CD8-positive, alpha-beta memory T cell (primary cell): ENCODE measurements at regions not wholly inside any gene's neighbourhood (a gene's known extent, or its start where the extent isn't known, plus 50 kb on each side); places are given as distances from the start of the nearest gene placed in this dataset.

Experiments
- CTCF ChIA-PET: fragments of 350-600 bp; sonication (Branson Sonifier 250); formaldehyde crosslinking; loops from one replicate; lab custom pipeline; 2021; ENCODE audit warnings: antibody characterized with exemption; lab: Charles Lee
- POLR2A ChIA-PET: fragments of 350-600 bp; sonication (Branson Sonifier 250); formaldehyde crosslinking; loops from one replicate; lab custom pipeline; 2021; ENCODE audit warnings: antibody characterized with exemption; lab: Charles Lee
- DNase-seq, 5 donors: peaks; one replicate each; pipeline versions ENCODE4 v3.0.0 to v3.0.0-alpha.2; 2020 to 2022; ENCODE audit warnings: mixed read lengths in 1 of 5
- H3K27ac ChIP-seq: one replicate; pipeline ENCODE4 v1.7.0; 2013; ENCODE audit warnings: low read depth, mild to moderate bottlenecking, low read length, moderate library complexity
- H3K27me3 ChIP-seq: 2 replicates; pipeline ENCODE4 v1.7.0; 2013; ENCODE audit warnings: low read length, mild to moderate bottlenecking; ENCODE audit not compliant: insufficient read depth, poor library complexity, severe bottlenecking
- H3K36me3 ChIP-seq: 2 replicates; pipeline ENCODE4 v1.7.0; 2013; ENCODE audit warnings: mild to moderate bottlenecking, low read length, moderate library complexity; ENCODE audit not compliant: insufficient read depth
- H3K4me1 ChIP-seq: 2 replicates; pipeline ENCODE4 v1.7.0; 2013; ENCODE audit warnings: mild to moderate bottlenecking, low read length, moderate library complexity; ENCODE audit not compliant: insufficient read depth
- H3K4me3 ChIP-seq: 2 replicates; pipeline ENCODE4 v1.7.0; 2013; ENCODE audit warnings: mild to moderate bottlenecking, low read length
- H3K9me3 ChIP-seq: 2 replicates; pipeline ENCODE4 v1.7.0; 2013; ENCODE audit warnings: mild to moderate bottlenecking, low read length
- H3K27ac Mint-ChIP-seq, 8 donors: one replicate each; pipeline ENCODE4 v1.8.0; 2020 to 2021; ENCODE audit warnings: mixed read lengths in 8 of 8, mild to moderate bottlenecking in 6 of 8, inconsistent platforms in 3 of 8, moderate library complexity in 3 of 8
- H3K27me3 Mint-ChIP-seq, 2 donors: one replicate each; pipeline ENCODE4 v1.8.0; 2020 to 2021; ENCODE audit warnings: mixed read lengths in 2 of 2, mild to moderate bottlenecking in 1 of 2, moderate library complexity in 1 of 2
- H3K36me3 Mint-ChIP-seq, 3 donors: one replicate each; pipeline ENCODE4 v1.8.0; 2020 to 2021; ENCODE audit warnings: mixed read lengths in 3 of 3, inconsistent platforms in 1 of 3, mild to moderate bottlenecking in 1 of 3
- H3K4me1 Mint-ChIP-seq, 3 donors: one replicate each; pipeline ENCODE4 v1.8.0; 2020 to 2021; ENCODE audit warnings: mixed read lengths in 3 of 3, inconsistent platforms in 1 of 3, mild to moderate bottlenecking in 1 of 3
- H3K4me3 Mint-ChIP-seq, 7 donors: one replicate each; pipeline ENCODE4 v1.8.0; 2020 to 2021; ENCODE audit warnings: mixed read lengths in 7 of 7, mild to moderate bottlenecking in 6 of 7, moderate library complexity in 4 of 7, inconsistent platforms in 2 of 7
- H3K9me3 Mint-ChIP-seq, 5 donors: one replicate each; pipeline ENCODE4 v1.8.0; 2020 to 2022; ENCODE audit warnings: mixed read lengths in 5 of 5, mild to moderate bottlenecking in 3 of 5, moderate library complexity in 2 of 5, inconsistent platforms in 1 of 5

GRCh38 chr3:59432665-59433064, 382.8 kb upstream of the CFAP20DC start:
- ChIA-PET CTCF (no interaction called here), POLR2A (no interaction called here)
- no peaks in the 10 kb centered on the region for H3K9me3 ChIP-seq
- peaks cover 1% of the 10 kb centered on the region for H3K4me1 ChIP-seq
- H3K4me3 ChIP-seq: no peak overlapping the region
- DNase-seq: no peak
- H3K36me3 Mint-ChIP-seq: peaks cover 0 to 8% (median 1%) of the 10 kb centered on the region in 3 donors
- H3K27me3 Mint-ChIP-seq: no peaks in the 10 kb centered on the region
- H3K4me1 Mint-ChIP-seq: peaks cover 5 to 13% (median 13%) of the 10 kb centered on the region in 3 donors
- no peak overlapping the region for H3K27ac Mint-ChIP-seq
- no peak overlapping the region for H3K27ac ChIP-seq
- H3K9me3 Mint-ChIP-seq: peaks cover 0 to 7% (median 4%) of the 10 kb centered on the region in 5 donors
- H3K4me3 Mint-ChIP-seq: no peak overlapping the region
- no peaks in the 10 kb centered on the region for H3K36me3 ChIP-seq
- H3K27me3 ChIP-seq: no peaks in the 10 kb centered on the region

DNA sequence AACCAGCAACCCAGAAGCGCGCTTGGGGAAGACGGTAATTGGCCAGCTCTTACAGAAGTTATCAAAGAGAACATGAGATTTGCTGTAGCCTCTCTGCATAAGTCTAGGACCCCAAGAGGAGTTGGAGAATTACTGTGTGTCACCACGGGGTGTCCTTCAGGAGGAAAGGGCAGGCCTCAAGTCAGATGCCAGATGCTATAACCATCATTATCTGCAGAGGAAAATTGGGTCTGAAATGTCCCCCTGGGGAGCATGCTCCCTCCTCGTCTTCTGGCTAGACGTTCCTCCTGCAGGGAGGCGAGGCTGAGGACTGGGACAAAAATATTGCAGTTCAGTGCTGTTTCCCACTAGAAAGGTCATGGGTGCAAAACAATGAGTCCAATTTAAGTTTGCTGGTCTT, 380.5 kb upstream of the CFAP20DC start:
- Mint-ChIP-seq H3K27me3 (no peaks in the 10 kb centered on the region), H3K36me3 (peaks cover 0 to 8% (median 0%) of the 10 kb centered on the region in 3 donors), H3K4me3 (no peak overlapping the region), H3K4me1 (peaks cover 28 to 37% (median 36%) of the 10 kb centered on the region in 3 donors), H3K27ac (no peak overlapping the region), H3K9me3 (peaks cover 0 to 7% (median 4%) of the 10 kb centered on the region in 5 donors)
- CTCF ChIA-PET: no interaction called here
- POLR2A ChIA-PET: no interaction called here
- Histone ChIP-seq H3K4me1 (peaks cover 25% of the 10 kb centered on the region), H3K4me3 (no peak overlapping the region), H3K27me3 (no peaks in the 10 kb centered on the region), H3K27ac (no peak overlapping the region), H3K36me3 (no peaks in the 10 kb centered on the region), H3K9me3 (no peaks in the 10 kb centered on the region)
- no peak for DNase-seq

DNA sequence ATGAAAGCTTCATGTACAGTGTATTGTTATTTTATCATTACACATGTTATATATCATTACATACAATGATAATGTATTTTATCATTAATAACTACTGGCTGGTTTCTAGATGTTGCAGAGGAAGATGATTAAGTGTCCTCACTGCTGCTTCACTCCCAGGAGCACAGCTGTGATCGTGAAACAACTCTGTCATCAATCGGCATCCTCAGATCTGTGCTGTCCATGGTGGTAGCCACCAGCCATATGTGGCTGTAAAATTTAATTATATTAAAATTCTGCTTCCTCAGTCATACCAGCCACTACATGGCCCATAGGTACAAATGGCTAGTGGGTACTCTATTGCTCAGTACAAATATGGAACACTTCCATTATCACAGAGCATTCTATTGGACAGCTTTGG, 379.4 kb upstream of the CFAP20DC start:
- Histone ChIP-seq H3K36me3 (no peaks in the 10 kb centered on the region), H3K4me1 (peaks cover 36% of the 10 kb centered on the region), H3K27me3 (no peaks in the 10 kb centered on the region), H3K27ac (no peak overlapping the region), H3K9me3 (no peaks in the 10 kb centered on the region), H3K4me3 (no peak overlapping the region)
- POLR2A ChIA-PET: no interaction called here
- no peak overlapping the region for H3K4me3 Mint-ChIP-seq
- DNase-seq: no peak
- CTCF ChIA-PET: no interaction called here
- H3K36me3 Mint-ChIP-seq: peaks cover 0 to 6% (median 0%) of the 10 kb centered on the region in 3 donors
- no peak overlapping the region for H3K27ac Mint-ChIP-seq
- no peaks in the 10 kb centered on the region for H3K27me3 Mint-ChIP-seq
- peaks cover 0 to 5% (median 2%) of the 10 kb centered on the region in 5 donors for H3K9me3 Mint-ChIP-seq
- H3K4me1 Mint-ChIP-seq: peaks cover 38 to 48% (median 47%) of the 10 kb centered on the region in 3 donors

- H3K9me3 Mint-ChIP-seq: no peaks in the 10 kb centered on the region
- H3K27me3 Mint-ChIP-seq: no peaks in the 10 kb centered on the region
- H3K4me3 Mint-ChIP-seq: peak overlapping the region in 6 of 7 donors; percentile 2 to 50 (median 8)
- H3K27ac Mint-ChIP-seq: peak overlapping the region in 7 of 8 donors; percentile 22 to 92 (median 82)
- H3K4me1 Mint-ChIP-seq: peaks cover 45 to 58% (median 56%) of the 10 kb centered on the region in 3 donors
- peaks cover 44% of the 10 kb centered on the region for H3K4me1 ChIP-seq
- ChIA-PET CTCF (interaction anchor here (0.9 to 1.9 kb wide), 4 partner anchors 22 to 88 kb away, joined by 3 to 6 read pairs (median 4); no protein-coding TSS in a partner anchor), POLR2A (no interaction called here)
- H3K36me3 ChIP-seq: no peaks in the 10 kb centered on the region
- H3K27me3 ChIP-seq: no peaks in the 10 kb centered on the region
- no peaks in the 10 kb centered on the region for H3K36me3 Mint-ChIP-seq
- DNase-seq: no peak
- H3K27ac ChIP-seq: no peak overlapping the region
- H3K9me3 ChIP-seq: no peaks in the 10 kb centered on the region
- H3K4me3 ChIP-seq: no peak overlapping the region
These were observed 377.2 kb upstream of the CFAP20DC start for GRCh38 chr3:59426821-59427565.

GRCh38 chr3:59425942-59426341, 376.1 kb upstream of the CFAP20DC start:
- Mint-ChIP-seq H3K27ac (peak overlapping the region; percentile 17 to 92 (median 78)), H3K4me3 (peak overlapping the region in 5 of 7 donors; percentile 9 to 46 (median 44))
- H3K4me3 ChIP-seq: no peak overlapping the region

DNA sequence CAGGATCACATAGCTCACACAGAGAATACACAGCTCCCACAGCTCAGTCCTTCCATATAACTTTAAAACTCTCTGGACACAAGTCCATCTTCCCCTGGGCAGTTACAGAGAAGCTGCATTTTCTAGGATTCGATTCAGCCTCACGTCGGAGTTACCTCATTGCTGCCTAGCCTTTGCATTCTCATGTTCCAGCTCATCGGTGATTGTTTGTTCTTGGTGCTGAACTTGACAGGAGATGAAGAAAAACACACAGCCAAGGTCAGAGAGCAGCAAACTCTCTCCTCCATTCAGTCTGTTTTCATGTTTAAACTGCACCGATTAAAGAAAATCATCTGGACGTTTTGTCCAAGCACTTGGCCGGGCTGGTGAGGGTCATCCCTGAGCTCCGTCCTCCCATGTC, 375.5 kb upstream of the CFAP20DC start:
- H3K9me3 ChIP-seq: no peaks in the 10 kb centered on the region
- H3K36me3 Mint-ChIP-seq: peaks cover 0 to 2% (median 0%) of the 10 kb centered on the region in 3 donors
- DNase-seq: no peak
- H3K4me1 ChIP-seq: peaks cover 44% of the 10 kb centered on the region
- peaks cover 45 to 58% (median 56%) of the 10 kb centered on the region in 3 donors for H3K4me1 Mint-ChIP-seq
- H3K27ac ChIP-seq: no peak overlapping the region
- no peaks in the 10 kb centered on the region for H3K27me3 Mint-ChIP-seq
- no peaks in the 10 kb centered on the region for H3K36me3 ChIP-seq
- no peaks in the 10 kb centered on the region for H3K27me3 ChIP-seq
- H3K4me3 ChIP-seq: no peak overlapping the region
- CTCF ChIA-PET: interaction anchor here (0.8 to 2.2 kb wide), 4 partner anchors 18 to 29 kb away, joined by 3 to 8 read pairs (median 6); no protein-coding TSS in a partner anchor
- H3K27ac Mint-ChIP-seq: peak overlapping the region; percentile 17 to 92 (median 76)
- POLR2A ChIA-PET: interaction anchor here (1.4 kb wide), 1 partner anchor 26 kb away, joined by 9 read pairs; no protein-coding TSS in a partner anchor
- peak overlapping the region in 6 of 7 donors; percentile 9 to 55 (median 44) for H3K4me3 Mint-ChIP-seq
- peaks cover 0 to under 1% (median 0%) of the 10 kb centered on the region in 5 donors for H3K9me3 Mint-ChIP-seq

More at GRCh38 chr3:59425942-59426341, 376.1 kb upstream of the CFAP20DC start:
- ChIA-PET CTCF (interaction anchor here (0.8 to 2.2 kb wide), 4 partner anchors 18 to 29 kb away, joined by 3 to 8 read pairs (median 6); no protein-coding TSS in a partner anchor), POLR2A (interaction anchor here (1.4 kb wide), 1 partner anchor 25 kb away, joined by 9 read pairs; no protein-coding TSS in a partner anchor)
- Histone ChIP-seq H3K36me3 (no peaks in the 10 kb centered on the region), H3K27me3 (no peaks in the 10 kb centered on the region), H3K9me3 (no peaks in the 10 kb centered on the region), H3K27ac (no peak overlapping the region), H3K4me1 (peaks cover 44% of the 10 kb centered on the region)
- Mint-ChIP-seq H3K9me3 (no peaks in the 10 kb centered on the region), H3K36me3 (no peaks in the 10 kb centered on the region), H3K4me1 (peaks cover 45 to 58% (median 56%) of the 10 kb centered on the region in 3 donors), H3K27me3 (no peaks in the 10 kb centered on the region)
- peak in 4 of 5 donors; percentile 9 to 68 (median 55) for DNase-seq

GRCh38 chr3:59424268-59425010, 374.6 kb upstream of the CFAP20DC start:
- Mint-ChIP-seq H3K4me3 (peak overlapping the region in 6 of 7 donors; percentile 30 to 70 (median 46)), H3K27ac (peak overlapping the region; percentile 12 to 89 (median 72)), H3K27me3 (peaks cover 0 to 3% of the 10 kb centered on the region in 2 donors), H3K4me1 (peaks cover 45 to 58% (median 56%) of the 10 kb centered on the region in 3 donors), H3K9me3 (peaks cover 0 to 3% (median 0%) of the 10 kb centered on the region in 5 donors), H3K36me3 (peaks cover 0 to 2% (median 0%) of the 10 kb centered on the region in 3 donors)
- H3K36me3 ChIP-seq: no peaks in the 10 kb centered on the region
- H3K27me3 ChIP-seq: no peaks in the 10 kb centered on the region
- POLR2A ChIA-PET: interaction anchor here (0.7 to 1.4 kb wide), 2 partner anchors 19 to 27 kb away, joined by 3 to 9 read pairs; no protein-coding TSS in a partner anchor
- CTCF ChIA-PET: interaction anchor here (1.0 to 2.2 kb wide), 5 partner anchors 15 to 30 kb away, joined by 3 to 8 read pairs (median 5); no protein-coding TSS in a partner anchor
- H3K4me3 ChIP-seq: no peak overlapping the region
- no peak overlapping the region for H3K27ac ChIP-seq
- DNase-seq: peak in 4 of 5 donors; percentile 14 to 64 (median 49)
- peaks cover 44% of the 10 kb centered on the region for H3K4me1 ChIP-seq
- no peaks in the 10 kb centered on the region for H3K9me3 ChIP-seq
